ENCODE measurements at regions not wholly inside any gene's neighbourhood (a gene's known extent, or its start where the extent isn't known, plus 50 kb on each side); places are given as distances from the start of the nearest gene placed in this dataset.

DNA sequence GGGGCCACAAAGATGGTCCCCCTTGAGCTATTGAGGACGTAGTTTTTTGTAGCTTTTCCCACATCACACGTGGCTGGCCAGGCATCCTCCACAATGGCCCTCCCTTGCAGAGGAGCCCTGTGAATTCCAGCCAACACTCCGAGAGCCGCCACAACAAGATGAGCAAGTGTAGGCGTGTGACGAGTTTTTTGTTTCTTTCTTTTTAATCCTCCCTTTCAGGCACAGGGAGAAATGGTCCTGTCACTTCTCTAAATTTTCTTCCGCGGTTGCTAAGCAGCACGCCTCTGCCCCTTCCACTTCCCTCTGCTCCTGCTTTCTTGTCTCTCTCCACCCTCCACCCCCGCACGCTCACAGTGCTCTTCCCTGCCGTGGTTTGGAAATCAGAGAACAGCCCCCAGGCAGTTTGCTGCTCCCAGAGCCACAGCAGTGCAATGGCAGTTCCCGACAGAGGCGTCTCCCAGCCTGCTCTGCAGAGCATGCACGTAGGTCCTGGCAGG lies 68.0 kb upstream of the MRTFB start:
- no peak for TF ChIP-seq GATA3 (IDR thresholded peaks at IDR 0.05; ENCODE audit: low read depth, low read length)
- TF ChIP-seq GATA2 (IDR thresholded peaks at IDR 0.05; ENCODE audit: low read depth, low read length), result no peak
